ENCODE measurements at regions not wholly inside any gene's neighbourhood (a gene's known extent, or its start where the extent isn't known, plus 50 kb on each side); places are given as distances from the start of the nearest gene placed in this dataset.

DNA sequence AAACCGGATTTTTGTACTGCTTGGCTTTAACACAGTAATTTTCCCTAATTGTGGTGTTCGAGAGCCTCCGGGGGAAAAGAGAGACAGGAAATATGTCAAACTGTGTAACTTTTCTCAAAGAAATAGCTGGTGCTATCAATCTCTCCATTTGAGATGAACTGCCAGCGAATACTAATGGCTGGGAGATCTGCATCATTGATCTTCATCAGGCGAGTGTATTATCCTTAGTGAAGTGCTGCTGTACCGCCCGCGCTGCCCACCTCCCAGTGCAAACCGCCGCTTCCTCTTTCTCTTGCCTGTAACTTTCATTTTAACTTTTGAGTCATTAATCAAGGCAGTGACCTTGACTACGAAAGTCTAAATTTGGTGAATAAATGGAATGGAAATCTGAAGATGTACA, 246.1 kb upstream of the ST6GAL2 start:
- TF ChIP-seq, protein P1, sequence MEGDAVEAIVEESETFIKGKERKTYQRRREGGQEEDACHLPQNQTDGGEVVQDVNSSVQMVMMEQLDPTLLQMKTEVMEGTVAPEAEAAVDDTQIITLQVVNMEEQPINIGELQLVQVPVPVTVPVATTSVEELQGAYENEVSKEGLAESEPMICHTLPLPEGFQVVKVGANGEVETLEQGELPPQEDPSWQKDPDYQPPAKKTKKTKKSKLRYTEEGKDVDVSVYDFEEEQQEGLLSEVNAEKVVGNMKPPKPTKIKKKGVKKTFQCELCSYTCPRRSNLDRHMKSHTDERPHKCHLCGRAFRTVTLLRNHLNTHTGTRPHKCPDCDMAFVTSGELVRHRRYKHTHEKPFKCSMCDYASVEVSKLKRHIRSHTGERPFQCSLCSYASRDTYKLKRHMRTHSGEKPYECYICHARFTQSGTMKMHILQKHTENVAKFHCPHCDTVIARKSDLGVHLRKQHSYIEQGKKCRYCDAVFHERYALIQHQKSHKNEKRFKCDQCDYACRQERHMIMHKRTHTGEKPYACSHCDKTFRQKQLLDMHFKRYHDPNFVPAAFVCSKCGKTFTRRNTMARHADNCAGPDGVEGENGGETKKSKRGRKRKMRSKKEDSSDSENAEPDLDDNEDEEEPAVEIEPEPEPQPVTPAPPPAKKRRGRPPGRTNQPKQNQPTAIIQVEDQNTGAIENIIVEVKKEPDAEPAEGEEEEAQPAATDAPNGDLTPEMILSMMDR (IDR thresholded peaks at IDR 0.05): no peak
- no peak for TF ChIP-seq POLR2AphosphoS5 (IDR thresholded peaks at IDR 0.05)
